Duodenal mucosa (tissue), 2 donors: ENCODE measurements at regions not wholly inside any gene's neighbourhood (a gene's known extent, or its start where the extent isn't known, plus 50 kb on each side); places are given as distances from the start of the nearest gene placed in this dataset.

Experiments used
- H3K27ac ChIP-seq: one replicate; pipeline ENCODE4 v1.7.0; 2013; ENCODE audit warnings: low read depth, low read length
- H3K27me3 ChIP-seq, 2 donors: one replicate each; pipeline ENCODE4 v1.7.0; 2013; ENCODE audit warnings: low read length in 2 of 2, control low read depth in 1 of 2; ENCODE audit not compliant: insufficient read depth in 2 of 2, control insufficient read depth in 1 of 2
- H3K36me3 ChIP-seq, 2 donors: one replicate each; pipeline ENCODE4 v1.7.0; 2013; ENCODE audit warnings: low read length in 2 of 2, control low read depth in 1 of 2; ENCODE audit not compliant: insufficient read depth in 2 of 2, control insufficient read depth in 1 of 2
- H3K4me1 ChIP-seq, 2 donors: one replicate each; pipeline ENCODE4 v1.7.0; 2013; ENCODE audit warnings: low read length in 2 of 2, control low read depth in 1 of 2; ENCODE audit not compliant: insufficient read depth in 2 of 2, control insufficient read depth in 1 of 2
- H3K4me3 ChIP-seq, 2 donors: one replicate each; pipeline ENCODE4 v1.7.0; 2013; ENCODE audit warnings: low read length in 2 of 2, low read depth in 1 of 2
- H3K9ac ChIP-seq, 2 donors: one replicate each; pipeline ENCODE4 v1.7.0; 2013; ENCODE audit warnings: low read length in 2 of 2, low read depth in 1 of 2
- H3K9me3 ChIP-seq, 2 donors: one replicate each; pipeline ENCODE4 v1.7.0; 2013; ENCODE audit warnings: low read length in 2 of 2, control low read depth in 1 of 2; ENCODE audit not compliant: control insufficient read depth in 1 of 2

GRCh38 chr1:184806296-184806721 is 51.7 kb upstream of the EDEM3 start:
- Histone ChIP-seq H3K4me1 (no peaks in the 10 kb centered on the region), H3K27me3 (no peaks in the 10 kb centered on the region), H3K36me3 (no peaks in the 10 kb centered on the region), H3K27ac (no peak overlapping the region), H3K9ac (no peak overlapping the region), H3K9me3 (no peaks in the 10 kb centered on the region), H3K4me3 (no peak overlapping the region)

- Histone ChIP-seq H3K9ac (no peak overlapping the region), H3K4me3 (no peak overlapping the region), H3K27ac (no peak overlapping the region), H3K36me3 (no peaks in the 10 kb centered on the region), H3K27me3 (no peaks in the 10 kb centered on the region), H3K9me3 (no peaks in the 10 kb centered on the region), H3K4me1 (no peaks in the 10 kb centered on the region)
Observed at GRCh38 chr1:184805667-184806295, 51.1 kb upstream of the EDEM3 start.
